ENCODE measurements at regions not wholly inside any gene's neighbourhood (a gene's known extent, or its start where the extent isn't known, plus 50 kb on each side); places are given as distances from the start of the nearest gene placed in this dataset.
"Not testable (repeated sequence)": the region's sequence is repeated elsewhere in the genome, so short reads cannot be mapped to it uniquely, and the experiment has no call there.

- DNase-seq: no peak
Measured at GRCh38 chr4:124079174-124079780, 633.3 kb downstream of the ANKRD50 start.

- DNase-seq: no peak
Measured at GRCh38 chr4:124083711-124084110, 628.8 kb downstream of the ANKRD50 start.

GRCh38 chr4:124085561-124086180 lies 626.9 kb downstream of the ANKRD50 start:
- no peak for DNase-seq

GRCh38 chr4:124090021-124090420 lies 622.5 kb downstream of the ANKRD50 start:
- no peak for DNase-seq

GRCh38 chr4:124092101-124092500 lies 620.4 kb downstream of the ANKRD50 start:
- no peak for DNase-seq

GRCh38 chr4:124092541-124092984 lies 620.0 kb downstream of the ANKRD50 start:
- DNase-seq: no peak

- no peak for DNase-seq
Measured at GRCh38 chr4:124095621-124096020, 616.9 kb downstream of the ANKRD50 start.

GRCh38 chr4:124096290-124096689 lies 616.2 kb downstream of the ANKRD50 start:
- DNase-seq: no peak

GRCh38 chr4:124097447-124097846 lies 615.1 kb downstream of the ANKRD50 start:
- no peak for DNase-seq

- no peak for DNase-seq
Measured at GRCh38 chr4:124104101-124104500, 608.4 kb downstream of the ANKRD50 start.

GRCh38 chr4:124104628-124105027 lies 607.9 kb downstream of the ANKRD50 start:
- DNase-seq: no peak

GRCh38 chr4:124105212-124105611 lies 607.3 kb downstream of the ANKRD50 start:
- DNase-seq: no peak

GRCh38 chr4:124111411-124111810 lies 601.1 kb downstream of the ANKRD50 start:
- DNase-seq: no peak

GRCh38 chr4:124111922-124112321 lies 600.6 kb downstream of the ANKRD50 start:
- peak; percentile 5 for DNase-seq

- no peak for DNase-seq
Measured at GRCh38 chr4:124118061-124118460, 594.5 kb downstream of the ANKRD50 start.

GRCh38 chr4:124121461-124121971 lies 591.0 kb downstream of the ANKRD50 start:
- no peak for DNase-seq

GRCh38 chr4:124123181-124123580 lies 589.4 kb downstream of the ANKRD50 start:
- DNase-seq: no peak

- DNase-seq: no peak
Measured at GRCh38 chr4:124123721-124124120, 588.8 kb downstream of the ANKRD50 start.

GRCh38 chr4:124131324-124131723 lies 581.2 kb downstream of the ANKRD50 start:
- not testable (repeated sequence) for DNase-seq

- no peak for DNase-seq
Measured at GRCh38 chr4:124132161-124132560, 580.4 kb downstream of the ANKRD50 start.

GRCh38 chr4:124133753-124134152 lies 578.8 kb downstream of the ANKRD50 start:
- no peak for DNase-seq

GRCh38 chr4:124135409-124135813 lies 577.1 kb downstream of the ANKRD50 start:
- no peak for DNase-seq

- DNase-seq: no peak
Measured at GRCh38 chr4:124139044-124139443, 573.5 kb downstream of the ANKRD50 start.

GRCh38 chr4:124143632-124144031 lies 568.9 kb downstream of the ANKRD50 start:
- DNase-seq: no peak

- no peak for DNase-seq
Measured at GRCh38 chr4:124144238-124144654, 568.3 kb downstream of the ANKRD50 start.

Data from 8988T (cell line).